ENCODE measurements at regions not wholly inside any gene's neighbourhood (a gene's known extent, or its start where the extent isn't known, plus 50 kb on each side); places are given as distances from the start of the nearest gene placed in this dataset.

DNA sequence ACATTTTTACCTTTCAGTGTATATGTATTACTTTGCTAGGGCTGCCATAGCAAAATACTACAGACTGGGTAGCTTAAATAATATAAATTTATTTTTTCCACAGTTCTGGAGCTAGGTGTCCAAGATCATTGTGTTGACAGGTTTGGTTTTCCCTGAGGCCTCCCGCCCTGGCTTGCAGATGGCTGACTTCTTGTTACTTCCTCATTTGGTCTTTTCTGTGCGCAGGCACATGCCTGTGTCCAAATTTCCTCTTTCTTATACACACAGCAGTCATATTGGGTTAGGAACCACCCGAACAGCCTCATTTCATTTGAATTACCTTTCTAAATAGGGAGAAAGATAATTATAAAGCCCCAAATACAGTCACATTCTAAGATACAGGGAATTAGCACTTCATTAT lies 521.6 kb upstream of the SORCS1 start:
- H3K4me3 Mint-ChIP-seq: no peak overlapping the region
- H3K36me3 Mint-ChIP-seq (ENCODE audit: low read depth): no peaks in the 10 kb centered on the region
- no peaks in the 10 kb centered on the region for H3K27me3 Mint-ChIP-seq
- no peak for DNase-seq
- H3K9me3 Mint-ChIP-seq: no peaks in the 10 kb centered on the region
- H3K4me1 Mint-ChIP-seq: no peaks in the 10 kb centered on the region
- ChIA-PET CTCF (no interaction called here), POLR2A (no interaction called here)
- no peak overlapping the region for H3K27ac Mint-ChIP-seq

DNA sequence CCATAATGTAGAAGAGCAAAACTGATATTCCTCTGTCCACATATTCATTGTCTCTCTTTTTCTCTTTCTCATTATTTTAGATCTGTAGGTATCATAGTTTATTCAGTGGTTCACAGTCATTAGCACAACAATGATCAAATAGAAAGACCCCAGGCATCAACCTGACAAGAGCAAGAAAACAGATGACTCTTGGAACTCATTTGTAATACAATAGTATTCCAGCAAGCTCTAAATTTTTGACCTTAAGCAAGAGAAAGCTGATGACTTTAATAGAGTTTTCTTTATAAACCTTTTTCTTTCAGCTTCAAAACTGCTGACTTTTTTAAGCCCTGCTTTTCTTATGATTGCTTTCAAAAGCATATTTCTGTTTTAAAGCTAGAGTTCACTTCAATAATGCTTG lies 507.5 kb upstream of the SORCS1 start:
- Mint-ChIP-seq H3K36me3 (ENCODE audit: low read depth) (no peaks in the 10 kb centered on the region), H3K27ac (no peak overlapping the region), H3K27me3 (no peaks in the 10 kb centered on the region), H3K9me3 (peaks cover 4% of the 10 kb centered on the region), H3K4me1 (no peaks in the 10 kb centered on the region), H3K4me3 (no peak overlapping the region)
- ChIA-PET POLR2A (no interaction called here), CTCF (no interaction called here)
- DNase-seq: no peak

DNA sequence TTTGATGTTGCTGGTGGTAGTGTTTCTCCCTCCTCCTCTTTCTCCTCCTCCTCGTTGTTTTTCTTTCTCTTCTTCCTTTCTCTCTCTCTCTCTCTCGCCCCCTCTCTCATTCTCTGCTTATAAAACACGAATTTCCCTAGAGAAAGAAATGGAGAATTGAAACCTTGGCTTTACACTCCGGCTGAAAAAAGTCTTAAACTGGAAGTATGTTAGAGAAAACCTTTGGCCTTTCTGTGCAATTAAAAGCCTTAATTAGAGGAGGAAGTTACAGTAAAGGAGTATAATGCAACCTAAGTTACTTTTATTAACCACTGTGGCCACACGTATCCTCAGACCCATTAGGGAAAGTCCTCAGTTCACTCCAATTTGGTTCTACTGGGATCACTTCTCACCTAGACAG lies 501.7 kb upstream of the SORCS1 start:
- Mint-ChIP-seq H3K27me3 (no peaks in the 10 kb centered on the region), H3K4me3 (no peak overlapping the region), H3K9me3 (peaks cover 2% of the 10 kb centered on the region), H3K4me1 (no peaks in the 10 kb centered on the region), H3K36me3 (ENCODE audit: low read depth) (no peaks in the 10 kb centered on the region), H3K27ac (no peak overlapping the region)
- CTCF ChIA-PET: no interaction called here
- POLR2A ChIA-PET: interaction anchor here (0.7 kb wide), 1 partner anchor 147 kb away, joined by 3 read pairs; no protein-coding TSS in a partner anchor
- DNase-seq: no peak

DNA sequence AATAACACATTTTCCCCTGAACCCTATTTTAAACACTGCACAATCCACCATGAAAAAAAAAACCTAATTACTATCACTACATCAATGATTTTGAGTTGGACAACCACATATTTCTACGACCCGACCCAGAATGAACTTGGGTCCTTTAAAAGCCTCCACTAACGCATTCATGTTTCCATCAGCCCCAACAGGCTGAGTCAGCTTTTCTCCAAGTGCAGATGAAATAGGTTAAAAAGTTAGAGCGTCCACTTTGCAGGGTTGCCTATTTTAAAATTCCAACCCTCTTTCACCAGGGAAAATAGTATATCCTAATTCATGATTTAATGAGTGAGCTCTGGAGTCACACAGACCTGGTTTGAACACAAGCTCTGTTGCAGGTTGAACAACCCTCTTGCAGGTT lies 501.0 kb upstream of the SORCS1 start:
- H3K4me3 Mint-ChIP-seq: no peak overlapping the region
- no peaks in the 10 kb centered on the region for H3K36me3 Mint-ChIP-seq (ENCODE audit: low read depth)
- POLR2A ChIA-PET: interaction anchor here (0.7 kb wide), 1 partner anchor 146 kb away, joined by 3 read pairs; no protein-coding TSS in a partner anchor
- no peak for DNase-seq
- H3K4me1 Mint-ChIP-seq: no peaks in the 10 kb centered on the region
- no peaks in the 10 kb centered on the region for H3K27me3 Mint-ChIP-seq
- CTCF ChIA-PET: no interaction called here
- peaks cover 2% of the 10 kb centered on the region for H3K9me3 Mint-ChIP-seq
- no peak overlapping the region for H3K27ac Mint-ChIP-seq

DNA sequence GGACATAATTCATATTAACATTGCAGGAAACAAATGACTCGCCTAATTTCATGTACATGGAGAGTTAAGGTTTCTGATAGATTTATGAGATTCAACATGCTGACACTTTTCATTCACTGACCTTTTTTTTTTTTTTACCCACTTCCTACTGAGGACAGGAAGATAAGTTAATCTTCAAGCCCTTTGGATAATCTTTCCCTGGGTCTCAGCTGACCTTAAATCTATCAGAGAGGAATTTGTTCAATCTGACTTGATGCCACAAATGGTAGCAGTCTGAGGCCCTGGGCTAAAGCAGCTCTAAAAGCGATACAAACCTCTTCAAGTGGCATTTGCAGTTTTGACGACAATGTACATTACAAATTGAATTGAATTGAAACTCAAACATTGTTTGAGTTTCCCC lies 493.3 kb upstream of the SORCS1 start:
- Mint-ChIP-seq H3K27me3 (no peaks in the 10 kb centered on the region), H3K36me3 (ENCODE audit: low read depth) (no peaks in the 10 kb centered on the region), H3K4me1 (peaks cover 7% of the 10 kb centered on the region), H3K4me3 (no peak overlapping the region), H3K27ac (no peak overlapping the region), H3K9me3 (peaks cover 6% of the 10 kb centered on the region)
- POLR2A ChIA-PET: no interaction called here
- DNase-seq: no peak
- CTCF ChIA-PET: no interaction called here

DNA sequence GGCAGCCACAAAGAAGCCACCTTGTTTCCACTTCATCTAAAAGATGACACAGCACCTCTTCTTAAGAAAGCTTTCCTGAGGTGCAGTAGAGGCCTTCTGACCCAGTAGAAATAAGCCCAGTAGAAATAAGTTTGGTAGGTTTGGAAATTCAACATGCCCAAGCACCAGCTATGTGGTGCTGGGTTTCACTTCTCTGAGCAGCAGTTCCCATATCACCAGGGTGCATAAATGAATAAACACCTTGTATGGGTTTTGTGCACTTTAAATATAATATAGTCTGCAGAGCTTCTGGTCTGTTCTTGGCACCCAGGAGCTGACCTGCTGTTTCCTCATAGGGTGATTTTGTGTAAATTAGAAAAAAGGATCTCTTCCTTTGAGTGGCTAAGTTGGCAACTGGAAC lies 492.4 kb upstream of the SORCS1 start:
- Mint-ChIP-seq H3K27ac (no peak overlapping the region), H3K9me3 (peaks cover 6% of the 10 kb centered on the region), H3K4me1 (peaks cover 7% of the 10 kb centered on the region), H3K27me3 (no peaks in the 10 kb centered on the region), H3K4me3 (no peak overlapping the region), H3K36me3 (ENCODE audit: low read depth) (no peaks in the 10 kb centered on the region)
- DNase-seq: no peak
- POLR2A ChIA-PET: no interaction called here
- CTCF ChIA-PET: no interaction called here

DNA sequence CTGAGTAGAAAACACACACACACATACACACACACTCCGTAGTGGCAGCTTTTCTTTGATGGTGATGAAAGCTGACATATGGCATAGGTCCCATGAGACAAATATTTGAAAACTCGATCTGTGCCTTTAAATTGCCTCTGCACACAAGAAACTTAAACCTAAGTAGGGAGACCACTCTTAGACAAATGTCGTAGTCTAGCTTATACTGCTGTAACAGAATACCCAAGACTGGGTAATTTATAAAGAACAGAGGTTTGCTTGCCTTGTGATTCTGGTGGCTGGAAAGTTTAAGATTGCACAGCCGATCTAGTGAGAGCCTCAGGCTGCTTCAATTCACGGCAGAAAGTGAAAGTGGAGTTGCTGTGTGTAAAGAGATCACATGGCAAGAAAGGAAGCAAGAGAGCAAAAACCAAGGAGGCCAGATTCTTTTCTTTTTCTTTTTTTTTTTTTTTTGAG lies 489.4 kb upstream of the SORCS1 start:
- peak; percentile 8 for DNase-seq
- CTCF ChIA-PET: no interaction called here
- H3K27ac Mint-ChIP-seq: peak overlapping the region; percentile 75

DNA sequence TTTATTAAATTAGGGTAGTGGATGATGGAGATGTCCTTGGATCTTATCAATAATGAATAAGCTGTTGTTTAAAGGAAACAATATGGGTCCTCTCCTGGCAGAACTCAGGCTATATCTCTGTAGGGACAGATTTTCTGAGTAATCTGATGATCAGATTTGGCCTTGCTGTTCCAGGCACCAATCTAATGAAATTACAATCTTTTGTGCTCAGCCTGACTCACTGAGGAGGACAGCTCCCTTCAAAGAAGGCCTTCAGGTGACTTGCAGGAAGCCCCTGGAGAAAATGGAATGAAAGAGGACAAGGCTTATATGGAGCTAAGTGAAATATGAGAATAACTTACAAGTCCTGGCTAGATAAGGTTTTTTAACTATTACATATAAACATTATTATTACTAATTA lies 486.4 kb upstream of the SORCS1 start:
- Mint-ChIP-seq H3K27ac (no peak overlapping the region), H3K9me3 (peaks cover 4% of the 10 kb centered on the region), H3K4me1 (peaks cover 7% of the 10 kb centered on the region), H3K4me3 (no peak overlapping the region), H3K36me3 (ENCODE audit: low read depth) (no peaks in the 10 kb centered on the region), H3K27me3 (no peaks in the 10 kb centered on the region)
- CTCF ChIA-PET: no interaction called here
- POLR2A ChIA-PET: no interaction called here
- no peak for DNase-seq

More for the DNA sequence above, 489.4 kb upstream of the SORCS1 start:
- Mint-ChIP-seq H3K27me3 (no peaks in the 10 kb centered on the region), H3K36me3 (ENCODE audit: low read depth) (no peaks in the 10 kb centered on the region), H3K4me1 (peaks cover 7% of the 10 kb centered on the region), H3K4me3 (peak overlapping the region; percentile 53), H3K9me3 (peaks cover 6% of the 10 kb centered on the region)
- POLR2A ChIA-PET: no interaction called here

DNA sequence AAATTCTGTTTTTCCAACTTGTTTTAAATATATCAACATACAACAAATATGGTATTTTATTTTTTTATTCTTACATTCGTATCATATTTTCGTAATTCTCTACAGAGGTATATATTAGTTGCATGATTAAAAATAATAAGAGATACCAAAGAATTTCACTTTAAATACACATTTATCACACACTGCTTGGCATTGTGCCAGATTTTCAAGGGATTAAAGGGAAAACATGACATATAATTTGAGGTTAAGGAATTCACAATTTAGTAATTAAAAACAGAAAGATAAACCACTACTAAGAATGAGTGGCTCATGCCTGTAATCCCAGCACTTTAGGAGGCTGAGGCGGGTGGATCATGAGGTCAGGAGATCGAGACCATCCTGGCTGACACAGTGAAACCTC lies 484.7 kb upstream of the SORCS1 start:
- no peaks in the 10 kb centered on the region for H3K9me3 Mint-ChIP-seq
- POLR2A ChIA-PET: no interaction called here
- H3K27ac Mint-ChIP-seq: no peak overlapping the region
- CTCF ChIA-PET: no interaction called here
- H3K4me1 Mint-ChIP-seq: peaks cover 6% of the 10 kb centered on the region
- H3K27me3 Mint-ChIP-seq: no peaks in the 10 kb centered on the region
- H3K4me3 Mint-ChIP-seq: no peak overlapping the region
- no peaks in the 10 kb centered on the region for H3K36me3 Mint-ChIP-seq (ENCODE audit: low read depth)
- no peak for DNase-seq

DNA sequence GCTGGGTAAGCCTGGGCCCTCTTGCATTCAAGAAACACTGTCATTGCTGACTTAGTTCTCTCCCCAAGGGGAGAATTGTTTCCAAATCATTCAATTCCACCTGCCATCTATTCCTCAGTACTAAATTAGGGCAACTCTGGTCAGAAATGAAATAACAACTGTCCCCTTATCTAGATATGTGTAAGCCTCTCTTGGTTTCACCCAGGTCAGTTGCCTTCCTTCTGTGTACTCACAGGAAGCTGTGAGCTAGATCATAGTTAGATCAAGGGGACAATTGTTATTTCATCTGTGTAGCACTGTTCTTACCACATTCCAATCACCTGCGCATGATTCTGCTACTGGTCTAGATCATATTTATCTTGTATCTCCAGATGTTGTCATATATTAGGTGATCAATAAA lies 483.0 kb upstream of the SORCS1 start:
- Mint-ChIP-seq H3K4me1 (no peaks in the 10 kb centered on the region), H3K27ac (no peak overlapping the region), H3K9me3 (no peaks in the 10 kb centered on the region), H3K27me3 (no peaks in the 10 kb centered on the region), H3K4me3 (no peak overlapping the region), H3K36me3 (ENCODE audit: low read depth) (no peaks in the 10 kb centered on the region)
- ChIA-PET CTCF (no interaction called here), POLR2A (no interaction called here)
- no peak for DNase-seq

DNA sequence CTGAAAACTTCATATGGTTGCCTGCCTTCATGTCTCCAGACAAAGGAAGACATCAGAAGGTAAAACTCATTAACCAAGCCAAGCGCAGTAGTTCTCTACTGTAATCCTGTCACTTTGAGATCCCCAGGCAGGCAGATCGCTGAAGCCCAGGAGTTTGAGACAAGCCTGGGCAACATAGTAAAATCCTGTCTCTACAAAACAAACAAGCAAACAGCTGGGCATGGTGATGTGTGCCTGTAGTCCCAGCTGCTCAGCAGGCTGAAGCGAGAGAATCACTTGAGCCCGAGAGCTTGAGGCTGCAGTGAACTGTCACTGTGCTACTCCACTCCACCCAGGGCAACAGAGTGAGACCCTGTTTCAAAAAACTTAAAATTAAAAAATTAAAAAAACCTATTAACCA lies 467.4 kb upstream of the SORCS1 start:
- POLR2A ChIA-PET: no interaction called here
- Mint-ChIP-seq H3K4me1 (no peaks in the 10 kb centered on the region), H3K4me3 (no peak overlapping the region), H3K9me3 (peaks cover 5% of the 10 kb centered on the region), H3K27ac (no peak overlapping the region), H3K36me3 (ENCODE audit: low read depth) (no peaks in the 10 kb centered on the region), H3K27me3 (no peaks in the 10 kb centered on the region)
- DNase-seq: no peak
- CTCF ChIA-PET: no interaction called here

DNA sequence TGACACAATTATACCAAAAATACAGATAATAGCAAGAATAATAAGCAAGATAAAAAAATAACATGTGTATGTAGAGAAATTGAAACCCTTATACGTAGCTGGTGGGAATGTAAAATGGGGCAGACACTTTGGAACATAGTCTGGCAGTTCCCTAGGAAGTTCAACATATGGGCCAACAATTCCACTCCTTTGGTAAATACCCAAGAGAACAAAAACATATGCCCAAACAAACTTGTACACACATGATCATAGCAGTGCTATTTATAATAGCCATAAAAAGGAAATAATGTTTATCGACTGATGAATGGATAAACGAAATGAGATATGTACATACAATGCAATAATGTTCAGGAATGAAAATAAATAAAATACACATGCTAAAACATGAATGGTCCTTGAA lies 462.4 kb upstream of the SORCS1 start:
- DNase-seq: no peak
- ChIA-PET POLR2A (no interaction called here), CTCF (no interaction called here)
- Mint-ChIP-seq H3K36me3 (ENCODE audit: low read depth) (no peaks in the 10 kb centered on the region), H3K4me3 (no peak overlapping the region), H3K4me1 (no peaks in the 10 kb centered on the region), H3K27me3 (no peaks in the 10 kb centered on the region), H3K27ac (no peak overlapping the region), H3K9me3 (no peaks in the 10 kb centered on the region)

DNA sequence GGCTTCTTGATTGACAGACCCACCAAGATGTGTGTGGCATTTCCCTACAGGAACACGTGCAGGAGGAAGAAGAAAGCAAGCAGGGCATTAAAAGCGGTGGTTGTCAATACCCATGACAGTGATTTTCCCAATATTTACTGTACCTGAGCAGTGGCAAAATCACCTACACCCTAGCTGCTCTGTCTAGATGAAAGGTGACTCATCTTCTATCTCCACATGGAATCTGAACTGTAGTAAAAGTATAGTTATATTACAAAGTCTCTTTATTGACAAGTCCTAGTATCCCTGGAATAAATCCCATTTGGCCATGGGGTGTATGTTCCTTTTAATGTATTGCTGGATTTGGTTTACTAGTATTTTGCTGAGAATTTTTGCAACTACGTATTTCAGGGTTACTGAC lies 458.8 kb upstream of the SORCS1 start:
- Mint-ChIP-seq H3K9me3 (peaks cover 4% of the 10 kb centered on the region), H3K27me3 (no peaks in the 10 kb centered on the region), H3K4me1 (no peaks in the 10 kb centered on the region), H3K4me3 (no peak overlapping the region), H3K36me3 (ENCODE audit: low read depth) (no peaks in the 10 kb centered on the region), H3K27ac (no peak overlapping the region)
- no peak for DNase-seq
- ChIA-PET POLR2A (no interaction called here), CTCF (no interaction called here)

DNA sequence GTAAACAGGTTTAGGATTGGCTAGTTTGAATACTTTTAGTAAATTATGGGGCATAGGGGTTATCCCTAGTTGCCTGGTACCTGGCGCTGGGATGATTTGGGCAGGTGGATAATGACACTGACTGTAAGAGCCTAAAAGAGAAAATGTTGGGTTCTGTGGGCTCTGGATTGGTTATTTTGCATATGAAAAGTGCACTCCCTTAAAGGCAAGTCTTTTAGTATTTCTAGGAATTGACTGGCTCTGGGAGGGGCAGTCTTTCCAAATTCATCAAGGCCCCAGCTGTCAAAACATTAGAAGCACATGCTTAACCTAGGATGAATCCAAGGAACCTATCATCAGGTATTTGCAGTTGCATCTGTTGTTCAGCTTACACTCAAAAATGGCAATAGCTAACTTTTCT lies 454.6 kb upstream of the SORCS1 start:
- Mint-ChIP-seq H3K9me3 (peaks cover 6% of the 10 kb centered on the region), H3K4me3 (no peak overlapping the region), H3K27me3 (no peaks in the 10 kb centered on the region), H3K4me1 (no peaks in the 10 kb centered on the region), H3K36me3 (ENCODE audit: low read depth) (no peaks in the 10 kb centered on the region), H3K27ac (no peak overlapping the region)
- CTCF ChIA-PET: no interaction called here
- DNase-seq: no peak
- POLR2A ChIA-PET: no interaction called here

DNA sequence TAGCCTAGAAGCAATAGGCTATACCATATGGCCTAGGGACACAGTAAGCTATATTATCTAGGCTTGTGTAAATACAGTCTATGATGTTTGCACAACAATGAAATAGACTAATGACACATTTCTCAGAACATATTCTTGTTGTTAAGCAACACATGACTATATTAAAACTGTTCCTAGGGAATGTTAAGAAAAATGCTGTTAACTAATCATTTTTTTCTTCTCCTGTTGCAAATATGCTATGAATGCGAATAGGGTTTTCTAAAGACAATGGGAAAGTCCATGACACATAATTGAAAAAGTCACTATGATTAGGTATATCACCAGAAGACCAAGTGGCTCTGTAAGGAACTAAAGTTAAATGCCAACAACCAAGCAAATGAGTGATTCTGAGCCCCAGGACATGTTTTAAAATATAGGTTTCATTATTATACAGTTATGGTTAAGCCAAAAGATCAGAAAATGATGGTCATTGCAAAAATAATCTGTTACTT lies 454.0 kb upstream of the SORCS1 start:
- no peak for DNase-seq
- ChIA-PET CTCF (no interaction called here), POLR2A (no interaction called here)
- H3K4me1 Mint-ChIP-seq: no peaks in the 10 kb centered on the region
- no peaks in the 10 kb centered on the region for H3K27me3 Mint-ChIP-seq
- H3K36me3 Mint-ChIP-seq (ENCODE audit: low read depth): no peaks in the 10 kb centered on the region
- no peak overlapping the region for H3K4me3 Mint-ChIP-seq
- peaks cover 6% of the 10 kb centered on the region for H3K9me3 Mint-ChIP-seq
- H3K27ac Mint-ChIP-seq: no peak overlapping the region

Data from activated CD4-positive, alpha-beta T cell treated with anti-CD3 and anti-CD28 coated beads, Interleukin-2, amount 10 ng/mL, durations not matched to agents 7 days and 5 days (primary cell).